GM18520 (cell line): ENCODE measurements at regions not wholly inside any gene's neighbourhood (a gene's known extent, or its start where the extent isn't known, plus 50 kb on each side); places are given as distances from the start of the nearest gene placed in this dataset.

ENCODE experiments used
- ATAC-seq: cut with Tn5 transposase; IDR thresholded peaks from one replicate; pipeline ENCODE4 v1.9.1; 2021; ENCODE audit not compliant: unreplicated experiment

GRCh38 chr14:101101456-101102056, 198.0 kb upstream of the RTL1 start:
- ATAC-seq, result no peak

GRCh38 chr14:101102875-101103274, 199.4 kb upstream of the RTL1 start:
- no peak for ATAC-seq

- ATAC-seq, result no peak
Measured at GRCh38 chr14:101103321-101103901, 199.9 kb upstream of the RTL1 start.

- ATAC-seq, result no peak
Measured at GRCh38 chr14:101104485-101104884, 201.0 kb upstream of the RTL1 start.

- no peak for ATAC-seq
Measured at GRCh38 chr14:101105045-101105444, 201.5 kb upstream of the RTL1 start.

GRCh38 chr14:101108579-101109346, 205.2 kb upstream of the RTL1 start:
- ATAC-seq, result no peak

GRCh38 chr14:101109347-101109638, 205.8 kb upstream of the RTL1 start:
- ATAC-seq, result no peak

- ATAC-seq, result no peak
Measured at GRCh38 chr14:101109981-101110728, 206.6 kb upstream of the RTL1 start.

GRCh38 chr14:101110729-101111619, 207.5 kb upstream of the RTL1 start:
- ATAC-seq, result no peak

GRCh38 chr14:101111620-101112290, 208.2 kb upstream of the RTL1 start:
- ATAC-seq, result no peak

- no peak for ATAC-seq
Measured at GRCh38 chr14:101112351-101113107, 209.0 kb upstream of the RTL1 start.

GRCh38 chr14:101113108-101113612, 209.6 kb upstream of the RTL1 start:
- ATAC-seq, result no peak

- no peak for ATAC-seq
Measured at GRCh38 chr14:101113835-101114725, 210.6 kb upstream of the RTL1 start.

GRCh38 chr14:101114726-101115515, 211.4 kb upstream of the RTL1 start:
- ATAC-seq, result no peak

- no peak for ATAC-seq
Measured at GRCh38 chr14:101115652-101116051, 212.1 kb upstream of the RTL1 start.

GRCh38 chr14:101116065-101116464, 212.5 kb upstream of the RTL1 start:
- no peak for ATAC-seq

GRCh38 chr14:101116486-101117130, 213.1 kb upstream of the RTL1 start:
- ATAC-seq, result no peak
